GM12878 (cell line): ENCODE measurements at regions not wholly inside any gene's neighbourhood (a gene's known extent, or its start where the extent isn't known, plus 50 kb on each side); places are given as distances from the start of the nearest gene placed in this dataset.

Source experiments
- ATAC-seq: fragments of 200-7000 bp; cut with Tn5 transposase; 3 replicates; pipeline ENCODE4 v1.9.1; 2020; ENCODE audit warnings: mild to moderate bottlenecking, moderate library complexity
- BruUV-seq: library from RNA; stranded (reverse); fragments of 400-500 nt; replicated peaks from 2 replicates; lab custom pipeline; 2021; lab: Mats Ljungman, UMichigan
- CTCF ChIA-PET: fragments of 300-600 bp; sonication (Branson Sonifier 250); formaldehyde crosslinking; extraction: SDS; loops from one replicate; lab custom pipeline; 2021; ENCODE audit warnings: inconsistent platforms; lab: Yijun Ruan, JAX
- POLR2A ChIA-PET: fragments of 350-600 bp; formaldehyde crosslinking; extraction: SDS; loops from one replicate; lab custom pipeline; 2021; ENCODE audit warnings: inconsistent platforms; lab: Charles Lee
- RAD21 ChIA-PET: fragments of 300-600 bp; sonication (Branson Sonifier 250); formaldehyde crosslinking; loops from one replicate; lab custom pipeline; 2023; ENCODE audit warnings: antibody characterized with exemption; ENCODE audit not compliant: unreplicated experiment; lab: Charles Lee
- SMC1A ChIA-PET: fragments of 300-600 bp; sonication (Branson Sonifier 250); formaldehyde crosslinking; loops from one replicate; lab custom pipeline; 2023; ENCODE audit not compliant: unreplicated experiment, uncharacterized antibody; lab: Charles Lee
- DNase-seq: peaks from one replicate; pipeline ENCODE4 v3.0.0-alpha.2; 2011; ENCODE audit warnings: low read depth, low spot score
- FAIRE-seq: peaks from 3 replicates; lab custom pipeline; 2011; peaks lifted over from hg19 to GRCh38; lab: Jason Lieb, UNC
- H2AFZ ChIP-seq: 2 replicates; pipeline ENCODE4 v1.6.0; 2011; ENCODE audit warnings: low read depth, low read length, control low read depth; ENCODE audit not compliant: control insufficient read depth
- H3K27ac ChIP-seq: 2 replicates; pipeline ENCODE4 v1.5.1; 2011; ENCODE audit warnings: control low read depth; ENCODE audit not compliant: control insufficient read depth, insufficient read depth
- H3K27me3 ChIP-seq, 2 experiments: replicated peaks in 1 of 2; 2 replicates each; pipeline versions ENCODE4 v1.6.0 to v1.6.1; 2011; ENCODE audit warnings: low read length in 1 of 2; ENCODE audit not compliant: control insufficient read depth in 2 of 2, insufficient read depth in 2 of 2
- H3K36me3 ChIP-seq, 2 experiments: 2 replicates each; pipeline ENCODE4 v1.5.1; 2011; ENCODE audit warnings: low read length in 1 of 2; ENCODE audit not compliant: control insufficient read depth in 2 of 2, insufficient read depth in 2 of 2
- H3K4me1 ChIP-seq: 2 replicates; pipeline ENCODE4 v1.6.1; 2011; ENCODE audit warnings: mild to moderate bottlenecking, low read length, moderate library complexity, mixed read lengths; ENCODE audit not compliant: control insufficient read depth, insufficient read depth
- H3K4me2 ChIP-seq: 2 replicates; pipeline ENCODE4 v1.6.0; 2011; ENCODE audit warnings: control low read depth; ENCODE audit not compliant: control insufficient read depth, insufficient read depth
- H3K4me3 ChIP-seq: fragments of 200-600 bp; sonication (generic); 2 replicates; pipeline ENCODE4 v1.5.1; 2016
- H3K79me2 ChIP-seq: 2 replicates; pipeline ENCODE4 v1.6.0; 2011; ENCODE audit warnings: low read length; ENCODE audit not compliant: control insufficient read depth, insufficient read depth
- H3K9ac ChIP-seq: 2 replicates; pipeline ENCODE4 v1.8.0; 2011; ENCODE audit warnings: low read length, control low read depth, mixed read lengths; ENCODE audit not compliant: control insufficient read depth, insufficient read depth
- H3K9me3 ChIP-seq: replicated peaks from 3 replicates; pipeline ENCODE4 v1.5.1; 2011; ENCODE audit warnings: mild to moderate bottlenecking, low read length; ENCODE audit not compliant: control insufficient read depth, insufficient read depth
- H4K20me1 ChIP-seq: 2 replicates; pipeline ENCODE4 v1.6.0; 2011; ENCODE audit not compliant: control insufficient read depth, insufficient read depth
- MEF2A ChIP-seq: IDR thresholded peaks from 2 replicates; pipeline ENCODE4 v1.6.1; 2011; ENCODE audit warnings: low read depth, mild to moderate bottlenecking, low read length, moderate library complexity; ENCODE audit not compliant: insufficient read depth
- SIN3A ChIP-seq: IDR thresholded peaks from 2 replicates; pipeline ENCODE4 v1.6.1; 2012; ENCODE audit warnings: low read depth, low read length, improper control_type of control experiment
- SP1 ChIP-seq: IDR thresholded peaks from one replicate; pipeline ENCODE4 v1.6.1; 2011; ENCODE audit warnings: low read depth, low read length
- ZZZ3 ChIP-seq: IDR thresholded peaks from 2 replicates; pipeline ENCODE4 v1.6.1; 2011; ENCODE audit warnings: low read depth; ENCODE audit not compliant: control insufficient read depth, insufficient read length
- WGBS: methylation state at CpG from one replicate; pipeline ENCODE4 v1.1.6; 2016; ENCODE audit warnings: low lambda C conversion rate; ENCODE audit not compliant: insufficient replicate concordance, insufficient coverage; ENCODE audit errors: missing lambda C conversion rate; 5-methylcytosine and 5-hydroxymethylcytosine counted together
- in situ Hi-C: fragments of 300-500 bp; cut with MboI; formaldehyde crosslinking; loops from 9 replicates; pipeline ENCODE4 v1.14.3; 2018; ENCODE audit warnings: mixed read lengths
- intact Hi-C: fragments of 100-400 bp; cut with micrococcal nuclease; formaldehyde crosslinking; loops from one replicate; pipeline ENCODE4 v1.14.2; 2022; ENCODE audit not compliant: unreplicated experiment
- TF ChIP-seq, protein P1 (sequence below): fragments of 450-650 bp; IDR thresholded peaks from 2 replicates; pipeline ENCODE4 v1.6.1; 2017; ENCODE audit warnings: antibody characterized with exemption, mild to moderate bottlenecking, moderate library complexity
- TF ChIP-seq, protein P2 (sequence below): IDR thresholded peaks from 2 replicates; pipeline ENCODE4 v1.6.1; 2012; ENCODE audit warnings: low read depth, low read length, improper control_type of control experiment

DNA sequence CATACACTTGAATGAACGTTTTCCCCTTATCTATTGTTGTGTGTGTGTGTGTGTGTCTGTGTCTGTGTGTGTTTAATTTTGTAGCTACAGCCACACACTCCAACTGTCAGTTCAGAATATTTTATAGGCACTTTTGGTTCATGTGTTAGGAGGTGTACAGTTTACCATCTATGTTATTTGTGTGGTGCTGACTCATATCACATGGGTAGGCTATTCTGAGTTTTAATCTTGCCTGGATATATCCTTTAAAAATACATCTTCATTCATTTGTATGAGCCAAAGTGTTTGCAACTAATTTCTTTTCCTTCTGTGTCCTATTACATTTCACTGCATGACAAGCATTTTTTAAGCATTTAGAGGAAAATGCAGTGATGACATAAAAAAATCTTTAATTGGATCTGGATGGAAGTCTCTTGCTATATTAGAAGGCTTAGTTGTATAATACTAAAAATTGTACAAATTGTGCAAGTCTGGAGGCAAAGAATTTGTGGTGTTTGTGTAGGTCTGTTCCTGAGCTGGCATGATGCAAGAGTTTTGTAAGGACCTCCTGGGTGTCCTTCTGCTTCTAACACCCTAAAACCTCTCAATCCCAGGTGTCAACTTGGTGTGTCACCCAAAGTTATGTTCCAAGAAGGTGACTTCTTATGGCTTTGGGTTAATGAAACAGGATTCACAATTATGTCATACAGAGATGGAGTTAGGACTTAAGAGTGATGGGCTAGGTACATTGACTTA is 52.4 kb upstream of the HMHB1 start:
- no peak for FAIRE-seq
- Histone ChIP-seq H3K27me3 (no peaks in the 10 kb centered on the region), H2AFZ (peak overlapping the region; percentile 57), H3K36me3 (no peaks in the 10 kb centered on the region), H3K4me3 (no peak overlapping the region), H3K4me2 (peak overlapping the region; percentile 56), H3K9me3 (no peaks in the 10 kb centered on the region), H4K20me1 (no peaks in the 10 kb centered on the region), H3K79me2 (no peaks in the 10 kb centered on the region), H3K27ac (peak overlapping the region; percentile 59; the same call in 1 of the 2 replicates), H3K4me1 (peaks cover 32% of the 10 kb centered on the region), H3K9ac (no peak overlapping the region; the same call in 1 of the 2 replicates)
- TF ChIP-seq SIN3A (no peak), ZZZ3 (no peak), SP1 (no peak), MEF2A (0 out of 2 replicates have a peak, but pooled peaks have one; percentile 37)
- TF ChIP-seq, protein P1, sequence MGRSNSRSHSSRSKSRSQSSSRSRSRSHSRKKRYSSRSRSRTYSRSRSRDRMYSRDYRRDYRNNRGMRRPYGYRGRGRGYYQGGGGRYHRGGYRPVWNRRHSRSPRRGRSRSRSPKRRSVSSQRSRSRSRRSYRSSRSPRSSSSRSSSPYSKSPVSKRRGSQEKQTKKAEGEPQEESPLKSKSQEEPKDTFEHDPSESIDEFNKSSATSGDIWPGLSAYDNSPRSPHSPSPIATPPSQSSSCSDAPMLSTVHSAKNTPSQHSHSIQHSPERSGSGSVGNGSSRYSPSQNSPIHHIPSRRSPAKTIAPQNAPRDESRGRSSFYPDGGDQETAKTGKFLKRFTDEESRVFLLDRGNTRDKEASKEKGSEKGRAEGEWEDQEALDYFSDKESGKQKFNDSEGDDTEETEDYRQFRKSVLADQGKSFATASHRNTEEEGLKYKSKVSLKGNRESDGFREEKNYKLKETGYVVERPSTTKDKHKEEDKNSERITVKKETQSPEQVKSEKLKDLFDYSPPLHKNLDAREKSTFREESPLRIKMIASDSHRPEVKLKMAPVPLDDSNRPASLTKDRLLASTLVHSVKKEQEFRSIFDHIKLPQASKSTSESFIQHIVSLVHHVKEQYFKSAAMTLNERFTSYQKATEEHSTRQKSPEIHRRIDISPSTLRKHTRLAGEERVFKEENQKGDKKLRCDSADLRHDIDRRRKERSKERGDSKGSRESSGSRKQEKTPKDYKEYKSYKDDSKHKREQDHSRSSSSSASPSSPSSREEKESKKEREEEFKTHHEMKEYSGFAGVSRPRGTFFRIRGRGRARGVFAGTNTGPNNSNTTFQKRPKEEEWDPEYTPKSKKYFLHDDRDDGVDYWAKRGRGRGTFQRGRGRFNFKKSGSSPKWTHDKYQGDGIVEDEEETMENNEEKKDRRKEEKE: no peak
- TF ChIP-seq, protein P2, sequence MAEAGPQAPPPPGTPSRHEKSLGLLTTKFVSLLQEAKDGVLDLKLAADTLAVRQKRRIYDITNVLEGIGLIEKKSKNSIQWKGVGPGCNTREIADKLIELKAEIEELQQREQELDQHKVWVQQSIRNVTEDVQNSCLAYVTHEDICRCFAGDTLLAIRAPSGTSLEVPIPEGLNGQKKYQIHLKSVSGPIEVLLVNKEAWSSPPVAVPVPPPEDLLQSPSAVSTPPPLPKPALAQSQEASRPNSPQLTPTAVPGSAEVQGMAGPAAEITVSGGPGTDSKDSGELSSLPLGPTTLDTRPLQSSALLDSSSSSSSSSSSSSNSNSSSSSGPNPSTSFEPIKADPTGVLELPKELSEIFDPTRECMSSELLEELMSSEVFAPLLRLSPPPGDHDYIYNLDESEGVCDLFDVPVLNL: no peak
- in situ Hi-C loops (no loop called here), intact Hi-C loops (loop anchor here (5.0 to 10.0 kb wide), 4 partner anchors 48 to 357 kb away; partner anchors contain the start of gene NR3C1)
- RAD21 ChIA-PET: interaction anchor here (1.5 to 3.3 kb wide), 8 partner anchors 11 to 47 kb away, joined by 3 to 20 read pairs (median 6); no protein-coding TSS in a partner anchor
- WGBS: 0% methylated on average over 1 of the region's 1 CpG
- no TSS peak for BruUV-seq
- peak; percentile 71 for ATAC-seq
- CTCF ChIA-PET: interaction anchor here (1.8 kb wide), 1 partner anchor 19 kb away, joined by 9 read pairs; no protein-coding TSS in a partner anchor
- SMC1A ChIA-PET: interaction anchor here (0.6 to 3.6 kb wide), 18 partner anchors 9 to 207 kb away, joined by 3 to 51 read pairs (median 4); no protein-coding TSS in a partner anchor
- DNase-seq: no peak
- POLR2A ChIA-PET: interaction anchor here (0.8 to 1.8 kb wide), 2 partner anchors 11 to 55 kb away, joined by 3 to 6 read pairs; no protein-coding TSS in a partner anchor
